T-cell (primary cell): ENCODE measurements at regions not wholly inside any gene's neighbourhood (a gene's known extent, or its start where the extent isn't known, plus 50 kb on each side); places are given as distances from the start of the nearest gene placed in this dataset.

Source experiments
- ATAC-seq, 4 experiments: fragments of 200-7000 bp in 3 of 4; fragments of 150-1000 bp in 1 of 4; cut with Tn5 transposase; replicated peaks in 1 of 4; 1 replicate in 3 of 4; 2 replicates in 1 of 4; pipeline ENCODE4 v1.10.0; 2021; ENCODE audit warnings: moderate library complexity in 3 of 4, mild to moderate bottlenecking in 2 of 4, moderate number of reproducible peaks in 1 of 4
- CTCF ChIA-PET, 2 donors: fragments of 300-600 bp; sonication (Branson Sonifier 250); formaldehyde crosslinking; loops; one replicate each; lab custom pipeline; 2022; ENCODE audit warnings: antibody characterized with exemption in 2 of 2; lab: Charles Lee
- POLR2A ChIA-PET, 2 donors: fragments of 300-600 bp; sonication (Branson Sonifier 250); formaldehyde crosslinking; loops; one replicate each; lab custom pipeline; 2022; ENCODE audit warnings: antibody characterized with exemption in 2 of 2; lab: Charles Lee
- DNase-seq, 35 experiments: peaks; one replicate each; pipeline versions ENCODE4 v3.0.0 to v3.0.0-alpha.2; 2013 to 2023
- H3K27ac ChIP-seq: one replicate; pipeline ENCODE4 v1.5.1; 2013; ENCODE audit warnings: low read length
- H3K27me3 ChIP-seq, 2 experiments: replicated peaks in 1 of 2; 1 replicate in 1 of 2; 2 replicates in 1 of 2; pipeline versions ENCODE4 v1.6.1 to v1.7.0; 2013; ENCODE audit warnings: low read length in 1 of 2, mixed read lengths in 1 of 2; ENCODE audit not compliant: control insufficient read depth in 2 of 2, insufficient read depth in 2 of 2; ENCODE audit errors: extremely low read depth in 1 of 2
- H3K36me3 ChIP-seq, 2 donors: 1 replicate in 1 of 2; 2 replicates in 1 of 2; pipeline versions ENCODE4 v1.6.1 to v1.7.0; 2013; ENCODE audit warnings: low read length in 1 of 2; ENCODE audit not compliant: control insufficient read depth in 2 of 2, insufficient read depth in 1 of 2; ENCODE audit errors: extremely low read depth in 1 of 2
- H3K4me1 ChIP-seq, 2 experiments: 1 replicate in 1 of 2; 2 replicates in 1 of 2; pipeline versions ENCODE4 v1.6.1 to v1.7.0; 2013; ENCODE audit warnings: low read length in 2 of 2, mixed read lengths in 1 of 2; ENCODE audit not compliant: insufficient read depth in 2 of 2, control insufficient read depth in 1 of 2; ENCODE audit errors: extremely low read depth in 1 of 2
- H3K4me3 ChIP-seq, 2 donors: 1 replicate in 1 of 2; 2 replicates in 1 of 2; pipeline versions ENCODE4 v1.5.1 to v1.7.0; 2013; ENCODE audit warnings: mild to moderate bottlenecking in 2 of 2, low read length in 1 of 2, moderate library complexity in 1 of 2; ENCODE audit not compliant: control insufficient read depth in 1 of 2; ENCODE audit errors: extremely low read depth in 1 of 2
- H3K9me3 ChIP-seq: 2 replicates; pipeline ENCODE4 v1.7.0; 2013
- H3K27ac Mint-ChIP-seq, 2 donors: one replicate each; pipeline ENCODE4 v1.8.0; 2020 to 2021; ENCODE audit warnings: mild to moderate bottlenecking in 2 of 2, mixed read lengths in 2 of 2
- H3K27me3 Mint-ChIP-seq, 2 donors: one replicate each; pipeline ENCODE4 v1.8.0; 2021 to 2022; ENCODE audit warnings: mixed read lengths in 2 of 2
- H3K36me3 Mint-ChIP-seq: one replicate; pipeline ENCODE4 v1.8.0; 2021; ENCODE audit warnings: mixed read lengths
- H3K4me1 Mint-ChIP-seq, 3 donors: one replicate each; pipeline ENCODE4 v1.8.0; 2020 to 2022; ENCODE audit warnings: mixed read lengths in 3 of 3, mild to moderate bottlenecking in 1 of 3
- H3K4me3 Mint-ChIP-seq, 3 donors: one replicate each; pipeline ENCODE4 v1.8.0; 2020 to 2022; ENCODE audit warnings: mild to moderate bottlenecking in 3 of 3, mixed read lengths in 3 of 3, moderate library complexity in 3 of 3
- H3K9me3 Mint-ChIP-seq, 3 donors: one replicate each; pipeline ENCODE4 v1.8.0; 2020 to 2022; ENCODE audit warnings: mixed read lengths in 3 of 3
- WGBS: methylation state at CpG from one replicate; pipeline ENCODE4 v1.1.5; 2013; ENCODE audit warnings: missing lambda C conversion rate; ENCODE audit not compliant: insufficient coverage; 5-methylcytosine and 5-hydroxymethylcytosine counted together

- Mint-ChIP-seq H3K9me3 (no peaks in the 10 kb centered on the region), H3K27me3 (peaks cover 2 to 8% of the 10 kb centered on the region in 2 donors), H3K36me3 (no peaks in the 10 kb centered on the region), H3K4me1 (no peaks in the 10 kb centered on the region), H3K4me3 (no peak overlapping the region), H3K27ac (no peak overlapping the region)
- DNase-seq, result no peak
- ChIA-PET POLR2A (interaction anchor here (0.6 to 0.7 kb wide), 2 partner anchors 48 to 469 kb away, joined by 3 to 4 read pairs; no protein-coding TSS in a partner anchor), CTCF (no interaction called here)
- Histone ChIP-seq H3K27ac (no peak overlapping the region), H3K4me1 (no peaks in the 10 kb centered on the region), H3K9me3 (no peaks in the 10 kb centered on the region), H3K27me3 (no peaks in the 10 kb centered on the region), H3K36me3 (no peaks in the 10 kb centered on the region), H3K4me3 (no peak overlapping the region)
- WGBS, result no CpG with 5 or more reads among the region's 8 CpGs
- no peak for ATAC-seq
Measured at GRCh38 chr3:88225326-88226008, 75.7 kb downstream of the C3orf38 start.

- Histone ChIP-seq H3K4me1 (no peaks in the 10 kb centered on the region), H3K36me3 (no peaks in the 10 kb centered on the region), H3K9me3 (no peaks in the 10 kb centered on the region), H3K4me3 (no peak overlapping the region), H3K27ac (no peak overlapping the region), H3K27me3 (no peaks in the 10 kb centered on the region)
- ATAC-seq (no peak), DNase-seq (no peak)
- no CpG with 5 or more reads among the region's 3 CpGs for WGBS
- POLR2A ChIA-PET, result no interaction called here
- no peak overlapping the region for H3K4me3 Mint-ChIP-seq
- no peaks in the 10 kb centered on the region for H3K9me3 Mint-ChIP-seq
- CTCF ChIA-PET, result no interaction called here
- H3K36me3 Mint-ChIP-seq, result no peaks in the 10 kb centered on the region
- H3K27ac Mint-ChIP-seq, result no peak overlapping the region
- H3K4me1 Mint-ChIP-seq, result no peaks in the 10 kb centered on the region
- H3K27me3 Mint-ChIP-seq, result peaks cover 2 to 8% of the 10 kb centered on the region in 2 donors
Measured at GRCh38 chr3:88226910-88227309, 77.2 kb downstream of the C3orf38 start.

GRCh38 chr3:88230638-88231037, 80.9 kb downstream of the C3orf38 start:
- POLR2A ChIA-PET, result no interaction called here
- no peaks in the 10 kb centered on the region for H3K9me3 Mint-ChIP-seq
- 83% methylated on average over 1 of the region's 7 CpGs for WGBS

GRCh38 chr3:88231207-88231606, 81.4 kb downstream of the C3orf38 start:
- Histone ChIP-seq H3K36me3 (no peaks in the 10 kb centered on the region), H3K4me1 (no peaks in the 10 kb centered on the region), H3K27me3 (no peaks in the 10 kb centered on the region), H3K4me3 (no peak overlapping the region), H3K9me3 (no peaks in the 10 kb centered on the region), H3K27ac (no peak overlapping the region)
- Mint-ChIP-seq H3K4me3 (no peak overlapping the region), H3K36me3 (no peaks in the 10 kb centered on the region), H3K27ac (no peak overlapping the region), H3K9me3 (no peaks in the 10 kb centered on the region), H3K4me1 (no peaks in the 10 kb centered on the region), H3K27me3 (peaks cover 0 to 8% of the 10 kb centered on the region in 2 donors)
- ChIA-PET CTCF (no interaction called here), POLR2A (no interaction called here)
- ATAC-seq, result no peak
- no peak for DNase-seq
- no CpG with 5 or more reads among the region's 4 CpGs for WGBS

More at GRCh38 chr3:88230638-88231037, 80.9 kb downstream of the C3orf38 start:
- Mint-ChIP-seq H3K4me3 (no peak overlapping the region), H3K36me3 (no peaks in the 10 kb centered on the region), H3K27me3 (peaks cover 0 to 8% of the 10 kb centered on the region in 2 donors), H3K27ac (no peak overlapping the region), H3K4me1 (no peaks in the 10 kb centered on the region)
- no peak for ATAC-seq
- H3K4me1 ChIP-seq, result no peaks in the 10 kb centered on the region
- no peaks in the 10 kb centered on the region for H3K36me3 ChIP-seq
- no peak overlapping the region for H3K4me3 ChIP-seq
- no peaks in the 10 kb centered on the region for H3K9me3 ChIP-seq
- no peaks in the 10 kb centered on the region for H3K27me3 ChIP-seq
- CTCF ChIA-PET, result no interaction called here
- H3K27ac ChIP-seq, result no peak overlapping the region
- no peak for DNase-seq

GRCh38 chr3:88231632-88232031, 81.9 kb downstream of the C3orf38 start:
- Histone ChIP-seq H3K27ac (no peak overlapping the region), H3K27me3 (no peaks in the 10 kb centered on the region), H3K4me1 (no peaks in the 10 kb centered on the region), H3K4me3 (no peak overlapping the region), H3K9me3 (no peaks in the 10 kb centered on the region), H3K36me3 (no peaks in the 10 kb centered on the region)
- ATAC-seq (no peak), DNase-seq (no peak)
- CTCF ChIA-PET, result no interaction called here
- H3K4me1 Mint-ChIP-seq, result no peaks in the 10 kb centered on the region
- H3K27ac Mint-ChIP-seq, result no peak overlapping the region
- no peak overlapping the region for H3K4me3 Mint-ChIP-seq
- no CpG with 5 or more reads among the region's 1 CpG for WGBS
- peaks cover 0 to 8% of the 10 kb centered on the region in 2 donors for H3K27me3 Mint-ChIP-seq
- no peaks in the 10 kb centered on the region for H3K36me3 Mint-ChIP-seq
- H3K9me3 Mint-ChIP-seq, result no peaks in the 10 kb centered on the region
- POLR2A ChIA-PET, result no interaction called here

- CTCF ChIA-PET, result no interaction called here
- Histone ChIP-seq H3K27ac (no peak overlapping the region), H3K4me1 (no peaks in the 10 kb centered on the region), H3K9me3 (no peaks in the 10 kb centered on the region), H3K27me3 (no peaks in the 10 kb centered on the region), H3K36me3 (no peaks in the 10 kb centered on the region), H3K4me3 (no peak overlapping the region)
- no CpG with 5 or more reads among the region's 1 CpG for WGBS
- H3K4me1 Mint-ChIP-seq, result no peaks in the 10 kb centered on the region
- no peaks in the 10 kb centered on the region for H3K36me3 Mint-ChIP-seq
- DNase-seq, result no peak
- no peaks in the 10 kb centered on the region for H3K27me3 Mint-ChIP-seq
- POLR2A ChIA-PET, result no interaction called here
- ATAC-seq, result no peak
- H3K9me3 Mint-ChIP-seq, result no peaks in the 10 kb centered on the region
- no peak overlapping the region for H3K27ac Mint-ChIP-seq
- no peak overlapping the region for H3K4me3 Mint-ChIP-seq
Measured at GRCh38 chr3:88235102-88235501, 85.3 kb downstream of the C3orf38 start.

GRCh38 chr3:88239870-88240269, 90.1 kb downstream of the C3orf38 start:
- no peak overlapping the region for H3K4me3 Mint-ChIP-seq

More at GRCh38 chr3:88239870-88240269, 90.1 kb downstream of the C3orf38 start:
- no peak overlapping the region for H3K27ac ChIP-seq
- Mint-ChIP-seq H3K36me3 (no peaks in the 10 kb centered on the region), H3K4me1 (no peaks in the 10 kb centered on the region), H3K27ac (no peak overlapping the region), H3K9me3 (peaks cover 0 to 8% (median 8%) of the 10 kb centered on the region in 3 donors), H3K27me3 (no peaks in the 10 kb centered on the region)
- H3K27me3 ChIP-seq, result no peaks in the 10 kb centered on the region
- no peak for ATAC-seq
- CTCF ChIA-PET, result no interaction called here
- H3K4me1 ChIP-seq, result no peaks in the 10 kb centered on the region
- DNase-seq, result no peak
- POLR2A ChIA-PET, result no interaction called here
- no peak overlapping the region for H3K4me3 ChIP-seq
- no peaks in the 10 kb centered on the region for H3K9me3 ChIP-seq
- 68% methylated on average over 3 of the region's 4 CpGs for WGBS
- no peaks in the 10 kb centered on the region for H3K36me3 ChIP-seq
